ENCODE measurements at regions not wholly inside any gene's neighbourhood (a gene's known extent, or its start where the extent isn't known, plus 50 kb on each side); places are given as distances from the start of the nearest gene placed in this dataset.

- TF ChIP-seq POLR2A (IDR thresholded peaks at IDR 0.05) (no peak), CTCF (IDR thresholded peaks at IDR 0.05) (no peak)
These were observed 151.8 kb upstream of the KIT start for GRCh38 chr4:54505996-54506395.

Measured in tibial nerve (tissue), 3 donors.